ENCODE measurements at regions not wholly inside any gene's neighbourhood (a gene's known extent, or its start where the extent isn't known, plus 50 kb on each side); places are given as distances from the start of the nearest gene placed in this dataset.

GRCh38 chr1:199774433-199775089 lies 252.9 kb upstream of the NR5A2 start:
- TF ChIP-seq ZNF366 (tag by site-specific recombination; conservative IDR thresholded peaks at IDR 0.05) (peak; percentile 70), SCRT1 (tag by site-specific recombination; IDR thresholded peaks at IDR 0.05; ENCODE audit: borderline replicate concordance) (peak; percentile 99), ZBTB48 (tag by site-specific recombination; IDR thresholded peaks at IDR 0.05) (no peak), ZNF629 (tag by site-specific recombination; IDR thresholded peaks at IDR 0.05) (peak; percentile 71), ZNF335 (tag by site-specific recombination; conservative IDR thresholded peaks at IDR 0.05) (peak; percentile 80), GLIS1 (tag by site-specific recombination; IDR thresholded peaks at IDR 0.05) (0 out of 2 replicates have a peak, but pooled peaks have one; percentile 5), OSR2 (tag by site-specific recombination; IDR thresholded peaks at IDR 0.05) (no peak), PRDM2 (tag by site-specific recombination; IDR thresholded peaks at IDR 0.05; ENCODE audit: borderline replicate concordance) (no peak), SCRT2 (tag by site-specific recombination; IDR thresholded peaks at IDR 0.05) (peak; percentile 100), IKZF3 (tag by site-specific recombination; IDR thresholded peaks at IDR 0.05) (peak; percentile 72)
- TF ChIP-seq, protein P1, sequence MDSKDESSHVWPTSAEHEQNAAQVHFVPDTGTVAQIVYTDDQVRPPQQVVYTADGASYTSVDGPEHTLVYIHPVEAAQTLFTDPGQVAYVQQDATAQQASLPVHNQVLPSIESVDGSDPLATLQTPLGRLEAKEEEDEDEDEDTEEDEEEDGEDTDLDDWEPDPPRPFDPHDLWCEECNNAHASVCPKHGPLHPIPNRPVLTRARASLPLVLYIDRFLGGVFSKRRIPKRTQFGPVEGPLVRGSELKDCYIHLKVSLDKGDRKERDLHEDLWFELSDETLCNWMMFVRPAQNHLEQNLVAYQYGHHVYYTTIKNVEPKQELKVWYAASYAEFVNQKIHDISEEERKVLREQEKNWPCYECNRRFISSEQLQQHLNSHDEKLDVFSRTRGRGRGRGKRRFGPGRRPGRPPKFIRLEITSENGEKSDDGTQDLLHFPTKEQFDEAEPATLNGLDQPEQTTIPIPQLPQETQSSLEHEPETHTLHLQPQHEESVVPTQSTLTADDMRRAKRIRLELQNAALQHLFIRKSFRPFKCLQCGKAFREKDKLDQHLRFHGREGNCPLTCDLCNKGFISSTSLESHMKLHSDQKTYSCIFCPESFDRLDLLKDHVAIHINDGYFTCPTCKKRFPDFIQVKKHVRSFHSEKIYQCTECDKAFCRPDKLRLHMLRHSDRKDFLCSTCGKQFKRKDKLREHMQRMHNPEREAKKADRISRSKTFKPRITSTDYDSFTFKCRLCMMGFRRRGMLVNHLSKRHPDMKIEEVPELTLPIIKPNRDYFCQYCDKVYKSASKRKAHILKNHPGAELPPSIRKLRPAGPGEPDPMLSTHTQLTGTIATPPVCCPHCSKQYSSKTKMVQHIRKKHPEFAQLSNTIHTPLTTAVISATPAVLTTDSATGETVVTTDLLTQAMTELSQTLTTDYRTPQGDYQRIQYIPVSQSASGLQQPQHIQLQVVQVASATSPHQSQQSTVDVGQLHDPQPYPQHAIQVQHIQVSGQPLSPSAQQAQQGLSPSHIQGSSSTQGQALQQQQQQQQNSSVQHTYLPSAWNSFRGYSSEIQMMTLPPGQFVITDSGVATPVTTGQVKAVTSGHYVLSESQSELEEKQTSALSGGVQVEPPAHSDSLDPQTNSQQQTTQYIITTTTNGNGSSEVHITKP (tag by site-specific recombination; IDR thresholded peaks at IDR 0.05), result 0 out of 2 replicates have a peak, but pooled peaks have one; percentile 15
- Histone ChIP-seq H3K36me3 (ENCODE audit: control insufficient read depth in 2 of 2, insufficient read depth in 1 of 2, low read length in 2 of 2) (no peaks in the 10 kb centered on the region), H3K4me1 (ENCODE audit: control insufficient read depth, insufficient read depth, low read length) (peaks cover 7% of the 10 kb centered on the region), H3K4me3 (ENCODE audit: low read depth, low read length) (no peak overlapping the region), H3K9me3 (ENCODE audit: control insufficient read depth, insufficient read depth, low read depth, low read length) (no peaks in the 10 kb centered on the region), H3K27ac (ENCODE audit: extremely low read depth, low read depth, low read length) (no peak overlapping the region)
- ChIA-PET CTCF (interaction anchor here (0.6 kb wide), 2 partner anchors 14 to 41 kb away, joined by 3 read pairs; no protein-coding TSS in a partner anchor), POLR2A (no interaction called here)

DNA sequence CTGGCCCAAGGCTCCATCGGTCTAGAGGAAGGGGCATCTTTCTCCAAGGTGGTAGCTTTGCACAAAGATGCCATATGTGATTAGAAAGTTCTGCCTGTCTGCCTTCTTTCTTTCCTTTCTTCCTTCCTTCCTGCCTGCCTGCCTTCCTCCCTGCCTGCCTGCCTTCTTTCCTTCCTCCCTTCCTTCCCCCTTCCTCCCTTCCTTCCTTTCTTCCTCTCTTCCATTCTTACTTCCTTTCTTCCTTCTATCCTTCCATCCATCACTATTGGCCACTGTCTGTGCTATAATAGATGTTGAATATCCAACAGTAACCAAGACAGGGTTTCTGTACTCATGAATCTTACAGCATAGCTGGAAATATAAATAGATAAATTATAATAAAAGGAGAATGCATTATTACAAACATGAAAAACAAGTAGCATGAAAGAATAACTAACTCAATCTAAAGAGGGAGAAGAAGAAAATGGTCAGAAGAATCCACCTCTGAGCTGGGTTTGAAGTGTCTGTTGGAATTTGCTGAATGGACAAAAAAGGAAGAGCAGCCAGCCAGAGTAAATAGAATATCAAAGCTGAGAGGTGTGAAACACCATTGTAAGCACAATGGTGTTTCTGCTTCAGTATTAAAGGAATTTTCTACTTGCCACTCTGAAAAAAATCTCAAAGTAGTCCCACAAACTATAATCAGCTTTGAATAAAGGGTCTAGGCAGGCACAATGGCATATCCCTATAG lies 250.6 kb upstream of the NR5A2 start:
- Histone ChIP-seq H3K36me3 (ENCODE audit: control insufficient read depth in 2 of 2, insufficient read depth in 1 of 2, low read length in 2 of 2) (no peaks in the 10 kb centered on the region), H3K4me3 (ENCODE audit: low read depth, low read length) (no peak overlapping the region), H3K4me1 (ENCODE audit: control insufficient read depth, insufficient read depth, low read length) (peaks cover 7% of the 10 kb centered on the region), H3K9me3 (ENCODE audit: control insufficient read depth, insufficient read depth, low read depth, low read length) (no peaks in the 10 kb centered on the region), H3K27ac (ENCODE audit: extremely low read depth, low read depth, low read length) (no peak overlapping the region)
- TF ChIP-seq MYNN (tag by site-specific recombination; IDR thresholded peaks at IDR 0.05; ENCODE audit: borderline replicate concordance) (no peak), KLF9 (tag by site-specific recombination; IDR thresholded peaks at IDR 0.05; ENCODE audit: low read depth) (no peak), ZBTB1 (tag by site-specific recombination; IDR thresholded peaks at IDR 0.05) (no peak), ZNF366 (tag by site-specific recombination; conservative IDR thresholded peaks at IDR 0.05) (peak; percentile 92), ZNF16 (tag by site-specific recombination; IDR thresholded peaks at IDR 0.05; ENCODE audit: low read depth) (no peak), ZSCAN5A (tag by site-specific recombination; IDR thresholded peaks at IDR 0.05) (no peak)
- TF ChIP-seq, protein P2, sequence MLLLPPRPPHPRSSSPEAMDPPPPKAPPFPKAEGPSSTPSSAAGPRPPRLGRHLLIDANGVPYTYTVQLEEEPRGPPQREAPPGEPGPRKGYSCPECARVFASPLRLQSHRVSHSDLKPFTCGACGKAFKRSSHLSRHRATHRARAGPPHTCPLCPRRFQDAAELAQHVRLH (tag by site-specific recombination; IDR thresholded peaks at IDR 0.05), result no peak
- TF ChIP-seq, protein P1 (tag by site-specific recombination; IDR thresholded peaks at IDR 0.05), result no peak
- ChIA-PET CTCF (interaction anchor here (0.5 kb wide), 2 partner anchors 503 to 955 kb away, joined by 3 to 5 read pairs; no protein-coding TSS in a partner anchor), POLR2A (no interaction called here)

Measured in HEK293 (cell line).